ENCODE measurements at regions not wholly inside any gene's neighbourhood (a gene's known extent, or its start where the extent isn't known, plus 50 kb on each side); places are given as distances from the start of the nearest gene placed in this dataset.

GRCh38 chr18:22723221-22723620, 209.9 kb upstream of the RBBP8 start:
- TF ChIP-seq EZH2 (IDR thresholded peaks at IDR 0.05) (no peak), POLR2AphosphoS5 (IDR thresholded peaks at IDR 0.05; ENCODE audit: borderline replicate concordance, low read depth, low read length) (no peak), FOXP2 (optimal IDR thresholded peaks at IDR 0.05; ENCODE audit: control extremely low read depth, extremely low read length, insufficient read depth) (no peak)
